ENCODE measurements at regions not wholly inside any gene's neighbourhood (a gene's known extent, or its start where the extent isn't known, plus 50 kb on each side); places are given as distances from the start of the nearest gene placed in this dataset.

DNA sequence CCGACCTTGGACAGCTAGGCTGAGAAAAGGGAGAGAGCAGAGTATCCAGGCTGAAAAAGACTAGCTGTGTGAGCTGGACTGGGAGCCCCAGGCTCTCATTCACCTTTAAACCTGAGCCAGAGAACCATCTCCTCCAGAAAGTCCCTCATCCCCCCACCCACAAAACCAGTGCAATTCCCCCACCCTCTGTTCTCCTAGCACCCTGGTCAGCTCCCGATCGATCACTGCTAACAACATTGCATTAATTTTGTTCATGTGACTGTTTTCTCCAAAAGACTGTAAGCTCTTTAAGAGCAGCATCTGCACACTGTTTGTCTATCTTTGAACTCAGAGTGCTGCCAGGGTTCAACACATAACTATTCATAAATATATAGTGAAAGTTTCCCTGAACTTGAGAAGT lies 67.1 kb upstream of the NFASC start:
- H3K9ac ChIP-seq (ENCODE audit: insufficient read depth, low read length) = no peak overlapping the region
- no peak overlapping the region for H3K4me3 ChIP-seq (replicated peaks in 1 of 4; ENCODE audit: control extremely low read depth in 1 of 4, insufficient read depth in 1 of 4, low read depth in 3 of 4, low read length in 4 of 4)
- no peak overlapping the region for H2AFZ ChIP-seq (ENCODE audit: low read length)
- TF ChIP-seq, protein P1, sequence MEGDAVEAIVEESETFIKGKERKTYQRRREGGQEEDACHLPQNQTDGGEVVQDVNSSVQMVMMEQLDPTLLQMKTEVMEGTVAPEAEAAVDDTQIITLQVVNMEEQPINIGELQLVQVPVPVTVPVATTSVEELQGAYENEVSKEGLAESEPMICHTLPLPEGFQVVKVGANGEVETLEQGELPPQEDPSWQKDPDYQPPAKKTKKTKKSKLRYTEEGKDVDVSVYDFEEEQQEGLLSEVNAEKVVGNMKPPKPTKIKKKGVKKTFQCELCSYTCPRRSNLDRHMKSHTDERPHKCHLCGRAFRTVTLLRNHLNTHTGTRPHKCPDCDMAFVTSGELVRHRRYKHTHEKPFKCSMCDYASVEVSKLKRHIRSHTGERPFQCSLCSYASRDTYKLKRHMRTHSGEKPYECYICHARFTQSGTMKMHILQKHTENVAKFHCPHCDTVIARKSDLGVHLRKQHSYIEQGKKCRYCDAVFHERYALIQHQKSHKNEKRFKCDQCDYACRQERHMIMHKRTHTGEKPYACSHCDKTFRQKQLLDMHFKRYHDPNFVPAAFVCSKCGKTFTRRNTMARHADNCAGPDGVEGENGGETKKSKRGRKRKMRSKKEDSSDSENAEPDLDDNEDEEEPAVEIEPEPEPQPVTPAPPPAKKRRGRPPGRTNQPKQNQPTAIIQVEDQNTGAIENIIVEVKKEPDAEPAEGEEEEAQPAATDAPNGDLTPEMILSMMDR (conservative IDR thresholded peaks at IDR 0.05 in 1 of 2, IDR thresholded peaks at IDR 0.05 in 1 of 2; ENCODE audit: low read depth in 1 of 2, low read length in 2 of 2) = no peak
- no peak for TF ChIP-seq EZH2 (IDR thresholded peaks at IDR 0.05; ENCODE audit: low read length, missing control alignments)
- peaks cover 2% of the 10 kb centered on the region for H3K4me1 ChIP-seq (ENCODE audit: control insufficient read depth, extremely low read depth, insufficient read depth, low read length)
- H3K4me2 ChIP-seq (ENCODE audit: extremely low read depth, insufficient read depth, low read length) = no peak overlapping the region
- DNase-seq (ENCODE audit: low read depth in 2 of 2) = no peak
- no peaks in the 10 kb centered on the region for H4K20me1 ChIP-seq (ENCODE audit: control insufficient read depth, extremely low read depth, insufficient read depth, low read length)
- peaks cover 6% of the 10 kb centered on the region for H3K27me3 ChIP-seq (ENCODE audit: control insufficient read depth, insufficient read depth, low read length)
- no peaks in the 10 kb centered on the region for H3K9me3 ChIP-seq (ENCODE audit: control insufficient read depth, insufficient read depth, low read depth, low read length)
- H3K27ac ChIP-seq (ENCODE audit: insufficient read depth, low read length) = no peak overlapping the region
- no peaks in the 10 kb centered on the region for H3K36me3 ChIP-seq (ENCODE audit: control insufficient read depth, insufficient read depth, low read length)
- no peaks in the 10 kb centered on the region for H3K79me2 ChIP-seq (ENCODE audit: control insufficient read depth, insufficient read depth, low read length)

DNA sequence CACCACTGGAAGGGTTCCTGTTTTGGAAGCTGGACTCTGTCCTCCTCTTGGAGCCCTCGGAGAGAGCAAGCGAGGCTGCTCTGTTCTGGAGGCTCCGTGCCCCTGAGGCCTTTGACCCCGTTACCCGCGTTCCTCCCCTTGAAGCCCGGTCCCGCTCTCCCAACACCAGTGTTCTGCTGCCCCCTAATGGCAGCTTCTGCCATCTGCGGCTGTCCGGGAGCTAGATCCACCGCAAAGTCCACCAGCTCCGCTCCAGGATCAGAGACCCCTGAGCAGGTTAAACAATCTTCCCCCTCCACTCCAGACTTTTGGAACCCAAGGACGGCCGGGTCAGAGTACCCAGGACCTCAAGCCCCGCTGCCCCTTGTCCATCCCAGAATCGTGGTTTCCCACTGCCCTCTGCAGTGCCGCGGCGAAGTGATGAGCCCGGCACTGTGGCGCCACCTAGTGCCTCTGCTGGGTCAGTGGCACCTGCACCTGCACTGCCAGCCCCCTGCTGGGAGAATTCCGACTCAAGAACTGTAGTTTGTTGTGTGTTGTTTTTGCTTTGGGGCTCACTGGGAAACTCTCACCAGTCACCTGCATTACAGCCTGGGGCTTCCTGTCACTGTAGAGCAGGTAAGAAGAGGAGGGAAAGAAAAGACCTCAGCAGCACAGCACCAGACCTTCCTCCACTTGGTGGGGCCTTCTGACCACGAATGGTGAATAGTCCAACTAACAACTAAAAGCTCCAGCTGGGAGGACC lies 63.5 kb upstream of the NFASC start:
- Histone ChIP-seq H3K27ac (ENCODE audit: insufficient read depth, low read length) (no peak overlapping the region), H3K36me3 (ENCODE audit: control insufficient read depth, insufficient read depth, low read length) (no peaks in the 10 kb centered on the region), H3K9me3 (ENCODE audit: control insufficient read depth, insufficient read depth, low read depth, low read length) (no peaks in the 10 kb centered on the region), H3K4me2 (ENCODE audit: extremely low read depth, insufficient read depth, low read length) (peak overlapping the region; percentile 82), H3K4me1 (ENCODE audit: control insufficient read depth, extremely low read depth, insufficient read depth, low read length) (peaks cover 2% of the 10 kb centered on the region), H4K20me1 (ENCODE audit: control insufficient read depth, extremely low read depth, insufficient read depth, low read length) (no peaks in the 10 kb centered on the region), H2AFZ (ENCODE audit: low read length) (peak overlapping the region; percentile 81), H3K27me3 (ENCODE audit: control insufficient read depth, insufficient read depth, low read length) (peaks cover 6% of the 10 kb centered on the region), H3K9ac (ENCODE audit: insufficient read depth, low read length) (no peak overlapping the region), H3K79me2 (ENCODE audit: control insufficient read depth, insufficient read depth, low read length) (no peaks in the 10 kb centered on the region), H3K4me3 (replicated peaks in 1 of 4; ENCODE audit: control extremely low read depth in 1 of 4, insufficient read depth in 1 of 4, low read depth in 3 of 4, low read length in 4 of 4) (peak overlapping the region; percentile 48 to 63 (median 59))
- peak; percentile 55 to 66 for DNase-seq (ENCODE audit: low read depth in 2 of 2)
- TF ChIP-seq EZH2 (IDR thresholded peaks at IDR 0.05; ENCODE audit: low read length, missing control alignments) = no peak
- TF ChIP-seq, protein P1 (conservative IDR thresholded peaks at IDR 0.05 in 1 of 2, IDR thresholded peaks at IDR 0.05 in 1 of 2; ENCODE audit: low read depth in 1 of 2, low read length in 2 of 2) = peak; percentile 83 to 99

DNA sequence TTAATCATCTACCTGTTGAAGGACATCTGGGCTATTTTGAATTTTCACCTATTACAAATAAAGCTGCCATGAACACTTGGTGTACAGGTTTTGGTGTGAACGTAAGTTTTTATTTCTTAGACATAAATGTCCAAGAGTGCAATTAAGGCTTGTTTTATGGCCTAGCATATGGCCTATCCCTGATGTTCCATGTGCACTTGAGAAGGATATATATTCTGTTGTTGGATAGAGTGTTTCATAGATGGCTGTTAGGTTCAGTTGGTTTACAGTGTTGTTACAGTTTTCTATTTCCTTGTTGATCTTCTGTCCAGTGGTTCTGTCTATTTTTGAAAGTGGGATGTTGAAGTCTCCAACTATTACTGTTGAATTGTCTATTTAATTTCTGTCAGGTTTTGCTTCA lies 61.2 kb upstream of the NFASC start:
- peaks cover 2% of the 10 kb centered on the region for H3K4me1 ChIP-seq (ENCODE audit: control insufficient read depth, extremely low read depth, insufficient read depth, low read length)
- TF ChIP-seq, protein P1 (conservative IDR thresholded peaks at IDR 0.05 in 1 of 2, IDR thresholded peaks at IDR 0.05 in 1 of 2; ENCODE audit: low read depth in 1 of 2, low read length in 2 of 2) = no peak
- no peak for TF ChIP-seq EZH2 (IDR thresholded peaks at IDR 0.05; ENCODE audit: low read length, missing control alignments)
- no peak overlapping the region for H3K4me2 ChIP-seq (ENCODE audit: extremely low read depth, insufficient read depth, low read length)
- no peaks in the 10 kb centered on the region for H3K9me3 ChIP-seq (ENCODE audit: control insufficient read depth, insufficient read depth, low read depth, low read length)
- no peak overlapping the region for H3K9ac ChIP-seq (ENCODE audit: insufficient read depth, low read length)
- no peak for DNase-seq (ENCODE audit: low read depth in 2 of 2)
- H2AFZ ChIP-seq (ENCODE audit: low read length) = no peak overlapping the region
- H3K4me3 ChIP-seq (replicated peaks in 1 of 4; ENCODE audit: control extremely low read depth in 1 of 4, insufficient read depth in 1 of 4, low read depth in 3 of 4, low read length in 4 of 4) = no peak overlapping the region
- H3K27ac ChIP-seq (ENCODE audit: insufficient read depth, low read length) = no peak overlapping the region
- no peaks in the 10 kb centered on the region for H3K79me2 ChIP-seq (ENCODE audit: control insufficient read depth, insufficient read depth, low read length)
- peaks cover 10% of the 10 kb centered on the region for H3K27me3 ChIP-seq (ENCODE audit: control insufficient read depth, insufficient read depth, low read length)
- no peaks in the 10 kb centered on the region for H4K20me1 ChIP-seq (ENCODE audit: control insufficient read depth, extremely low read depth, insufficient read depth, low read length)
- no peaks in the 10 kb centered on the region for H3K36me3 ChIP-seq (ENCODE audit: control insufficient read depth, insufficient read depth, low read length)

Data from fibroblast of lung (primary cell).